Activated CD8-positive, alpha-beta memory T cell treated with anti-CD3 and anti-CD28 coated beads, Interleukin-2, amount 10 ng/mL, durations not matched to agents 7 days and 5 days (primary cell): ENCODE measurements at regions not wholly inside any gene's neighbourhood (a gene's known extent, or its start where the extent isn't known, plus 50 kb on each side); places are given as distances from the start of the nearest gene placed in this dataset.

Experiments
- ATAC-seq: fragments of 150-1000 bp; cut with Tn5 transposase; one replicate; pipeline ENCODE4 v1.10.0; 2021; ENCODE audit warnings: moderate library complexity
- CTCF ChIA-PET: fragments of 350-600 bp; sonication (Branson Sonifier 250); formaldehyde crosslinking; loops from one replicate; lab custom pipeline; 2021; ENCODE audit warnings: antibody characterized with exemption; lab: Charles Lee
- DNase-seq: peaks from one replicate; pipeline ENCODE4 v3.0.0-alpha.2; 2020
- H3K27ac Mint-ChIP-seq: one replicate; pipeline ENCODE4 v1.8.0; 2021; ENCODE audit warnings: mild to moderate bottlenecking, mixed read lengths
- H3K27me3 Mint-ChIP-seq: one replicate; pipeline ENCODE4 v1.8.0; 2021; ENCODE audit warnings: mixed read lengths
- H3K36me3 Mint-ChIP-seq: one replicate; pipeline ENCODE4 v1.8.0; 2021; ENCODE audit warnings: mild to moderate bottlenecking, mixed read lengths
- H3K4me1 Mint-ChIP-seq: one replicate; pipeline ENCODE4 v1.8.0; 2021; ENCODE audit warnings: mixed read lengths
- H3K4me3 Mint-ChIP-seq: one replicate; pipeline ENCODE4 v1.8.0; 2021; ENCODE audit warnings: mild to moderate bottlenecking, moderate library complexity, mixed read lengths
- H3K9me3 Mint-ChIP-seq: one replicate; pipeline ENCODE4 v1.8.0; 2022; ENCODE audit warnings: low read depth, mixed read lengths

DNA sequence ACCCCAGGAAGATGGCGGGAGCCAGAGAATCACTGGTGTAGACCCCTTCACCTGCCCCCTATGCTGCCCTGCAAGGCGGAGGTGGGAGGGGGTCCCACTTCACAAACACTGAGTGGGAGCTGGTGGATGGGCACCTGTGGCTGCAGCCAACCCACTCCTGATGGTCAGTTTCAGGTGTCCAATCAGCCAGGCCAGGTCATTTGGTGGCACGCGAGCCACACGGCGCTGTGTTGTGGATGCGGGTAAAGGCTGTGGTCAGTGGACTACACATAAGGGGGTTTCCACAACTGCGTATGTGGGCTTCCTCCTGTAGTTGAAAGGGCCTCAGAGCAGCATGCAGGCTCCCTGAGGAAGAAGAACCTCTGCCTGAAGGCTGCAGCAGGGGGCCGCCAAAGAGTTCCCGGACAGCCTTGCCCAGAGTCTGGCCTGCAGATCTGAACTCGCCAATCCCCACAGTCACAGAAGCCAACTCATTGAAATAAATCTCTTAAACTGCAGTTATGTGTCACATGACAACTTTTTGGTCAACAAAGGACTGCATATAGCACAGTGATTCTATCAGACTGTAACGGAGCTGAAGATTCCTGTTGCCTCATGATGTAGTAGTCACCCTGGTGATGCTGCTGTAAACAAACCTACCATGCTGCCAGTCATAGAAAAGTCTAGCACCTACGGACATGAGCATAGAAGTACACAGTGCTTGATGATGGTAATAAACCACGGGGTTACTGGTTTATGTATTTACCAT, 284.7 kb upstream of the IRX2 start:
- Mint-ChIP-seq H3K27me3 (no peaks in the 10 kb centered on the region), H3K27ac (no peak overlapping the region), H3K9me3 (peaks cover 6% of the 10 kb centered on the region), H3K4me1 (no peaks in the 10 kb centered on the region), H3K4me3 (no peak overlapping the region), H3K36me3 (no peaks in the 10 kb centered on the region)
- ATAC-seq (no peak), DNase-seq (no peak)
- CTCF ChIA-PET: no interaction called here

- ATAC-seq: no peak
- H3K4me3 Mint-ChIP-seq: no peak overlapping the region
- DNase-seq: no peak
Measured at GRCh38 chr5:3035452-3035851, 284.0 kb upstream of the IRX2 start.

DNA sequence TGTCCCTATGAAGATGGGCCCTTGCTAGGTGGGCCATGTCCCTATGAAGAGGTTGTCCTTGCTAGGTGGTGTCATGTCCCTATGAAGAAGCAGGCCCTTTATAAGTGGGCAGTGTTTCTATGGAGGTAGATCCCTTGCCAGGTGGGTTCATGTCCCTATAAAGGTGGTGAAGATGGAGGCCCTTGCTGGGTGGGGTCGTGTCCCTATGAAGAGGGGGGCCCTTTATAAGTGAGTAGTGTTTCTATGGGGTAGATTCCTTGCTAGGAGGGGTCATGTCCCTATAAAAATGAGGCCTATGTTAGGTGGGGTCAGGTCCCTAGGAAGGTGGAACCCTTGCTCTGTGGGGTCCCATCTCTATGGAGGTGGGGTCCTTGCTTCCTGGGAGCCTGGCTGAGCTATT, 283.4 kb upstream of the IRX2 start:
- H3K9me3 Mint-ChIP-seq: peaks cover 6% of the 10 kb centered on the region
- DNase-seq (no peak), ATAC-seq (no peak)
- CTCF ChIA-PET: no interaction called here
- H3K27me3 Mint-ChIP-seq: no peaks in the 10 kb centered on the region
- H3K36me3 Mint-ChIP-seq: no peaks in the 10 kb centered on the region
- no peak overlapping the region for H3K4me3 Mint-ChIP-seq
- H3K4me1 Mint-ChIP-seq: no peaks in the 10 kb centered on the region
- H3K27ac Mint-ChIP-seq: no peak overlapping the region

More at GRCh38 chr5:3035452-3035851, 284.0 kb upstream of the IRX2 start:
- Mint-ChIP-seq H3K4me1 (no peaks in the 10 kb centered on the region), H3K9me3 (peaks cover 6% of the 10 kb centered on the region), H3K36me3 (no peaks in the 10 kb centered on the region), H3K27me3 (no peaks in the 10 kb centered on the region), H3K27ac (no peak overlapping the region)
- CTCF ChIA-PET: no interaction called here

DNA sequence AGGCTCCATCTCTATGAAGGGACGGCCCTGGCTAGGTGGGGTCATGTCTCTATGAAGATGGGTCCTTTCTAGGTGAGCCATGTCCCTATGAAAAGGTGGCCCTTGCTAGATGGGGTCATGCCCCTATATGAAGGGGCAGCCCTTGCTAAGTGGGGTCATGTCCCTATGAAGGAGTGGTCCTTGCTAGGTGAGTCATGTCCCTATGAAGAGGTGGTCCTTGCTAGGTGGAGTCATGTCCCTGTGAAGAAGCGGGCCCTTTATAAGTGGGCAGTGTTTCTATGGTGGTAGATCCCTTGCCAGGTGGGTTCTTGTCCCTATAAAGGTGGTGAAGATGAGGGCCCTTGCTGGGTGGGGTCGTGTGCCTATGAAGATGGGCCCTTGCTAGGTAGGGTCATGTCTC, 283.0 kb upstream of the IRX2 start:
- Mint-ChIP-seq H3K36me3 (no peaks in the 10 kb centered on the region), H3K27me3 (no peaks in the 10 kb centered on the region), H3K4me3 (no peak overlapping the region), H3K4me1 (no peaks in the 10 kb centered on the region), H3K27ac (no peak overlapping the region), H3K9me3 (peaks cover 6% of the 10 kb centered on the region)
- DNase-seq: no peak
- CTCF ChIA-PET: no interaction called here
- no peak for ATAC-seq

DNA sequence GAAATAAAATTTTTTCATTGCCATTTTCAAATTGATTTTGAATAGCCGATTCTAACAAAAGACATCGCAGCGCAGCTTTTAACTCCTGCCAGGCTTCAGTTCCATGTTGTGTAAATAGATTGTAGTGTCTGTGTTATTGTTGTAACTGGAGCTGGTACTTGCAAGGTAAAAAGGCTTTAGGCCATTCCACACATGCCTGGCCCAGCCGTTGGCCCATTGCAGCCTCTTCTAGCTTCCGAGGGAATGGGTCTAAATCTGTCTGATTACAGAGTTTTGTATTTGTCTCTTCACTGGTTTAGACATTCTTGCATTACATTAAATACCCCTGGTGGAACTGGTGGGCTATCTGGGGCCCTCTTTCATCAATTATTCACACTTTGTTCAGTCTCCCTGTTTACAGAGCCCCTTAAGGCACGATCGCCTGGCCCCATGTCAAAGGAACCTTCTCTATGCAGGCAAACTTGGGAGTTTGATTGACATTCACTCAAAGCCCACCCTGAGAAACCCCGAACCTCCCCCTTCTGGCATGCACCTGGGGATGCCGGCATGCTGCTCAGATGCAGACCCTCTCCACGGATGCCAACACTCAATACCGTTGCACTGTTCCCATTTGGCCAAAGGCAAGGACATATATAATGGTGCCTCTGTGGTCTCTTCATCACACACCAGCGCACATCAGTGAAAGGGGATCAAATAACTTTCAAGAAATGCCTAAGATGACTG, 281.7 kb upstream of the IRX2 start:
- Mint-ChIP-seq H3K27ac (no peak overlapping the region), H3K9me3 (peaks cover 8% of the 10 kb centered on the region)
- CTCF ChIA-PET: no interaction called here

DNA sequence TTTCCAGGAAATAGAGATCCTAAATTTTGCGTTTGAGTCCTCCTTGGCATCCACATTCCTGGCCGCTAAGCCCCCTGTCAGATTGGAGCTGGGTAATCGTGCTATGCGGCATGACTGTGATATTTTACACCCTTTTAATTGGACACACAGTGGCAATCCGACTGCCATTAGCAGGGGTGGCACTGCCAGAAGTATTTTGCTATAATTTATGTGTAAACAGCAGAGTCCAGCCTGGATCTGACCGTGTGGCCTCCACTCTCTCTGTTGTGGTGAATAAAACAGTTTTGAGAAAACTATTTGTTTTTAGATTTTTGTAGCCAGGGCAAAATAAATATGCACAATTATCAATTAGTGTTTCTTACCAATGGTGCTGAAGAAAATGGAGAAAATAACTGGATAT, 281.0 kb upstream of the IRX2 start:
- Mint-ChIP-seq H3K4me1 (no peaks in the 10 kb centered on the region), H3K36me3 (peaks cover 1% of the 10 kb centered on the region), H3K9me3 (peaks cover 8% of the 10 kb centered on the region), H3K27ac (no peak overlapping the region), H3K4me3 (no peak overlapping the region), H3K27me3 (no peaks in the 10 kb centered on the region)
- no peak for ATAC-seq
- CTCF ChIA-PET: no interaction called here
- no peak for DNase-seq

More for the DNA sequence above, 281.7 kb upstream of the IRX2 start:
- H3K4me3 Mint-ChIP-seq: no peak overlapping the region
- H3K4me1 Mint-ChIP-seq: no peaks in the 10 kb centered on the region
- ATAC-seq (no peak), DNase-seq (no peak)
- no peaks in the 10 kb centered on the region for H3K27me3 Mint-ChIP-seq
- H3K36me3 Mint-ChIP-seq: peaks cover 1% of the 10 kb centered on the region

DNA sequence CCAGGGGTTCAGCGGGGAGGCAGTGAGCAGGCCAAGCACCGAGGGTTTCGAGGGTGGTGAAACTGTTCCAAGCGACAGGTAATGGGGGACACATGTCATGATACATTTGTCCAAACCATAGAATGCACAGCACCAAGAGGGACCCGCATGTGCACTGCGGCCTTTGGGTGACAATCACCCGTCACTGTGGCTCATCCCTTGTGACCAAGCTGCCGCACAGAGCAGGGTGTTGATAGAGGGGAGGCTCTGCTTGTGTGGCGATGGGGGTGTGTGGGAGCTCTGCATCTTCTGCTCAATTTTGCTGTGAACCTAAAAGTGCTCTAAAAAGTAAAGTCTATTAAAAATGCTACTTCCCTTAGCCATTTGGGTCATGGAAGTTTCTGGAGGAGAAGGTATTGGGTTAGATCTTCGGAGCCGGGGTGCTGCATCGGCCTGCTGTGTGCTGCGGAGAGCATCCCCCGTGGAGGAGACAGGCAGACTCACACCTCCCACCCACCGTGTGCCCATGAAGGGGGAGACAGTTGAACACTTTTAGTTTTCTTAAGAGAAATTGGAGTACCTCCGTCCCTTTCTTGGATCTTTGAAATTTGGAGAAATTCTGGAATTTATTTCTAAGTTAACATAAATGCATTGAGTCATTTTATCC, 280.4 kb upstream of the IRX2 start:
- no peaks in the 10 kb centered on the region for H3K27me3 Mint-ChIP-seq
- no peak for ATAC-seq
- no peaks in the 10 kb centered on the region for H3K4me1 Mint-ChIP-seq
- H3K9me3 Mint-ChIP-seq: peaks cover 8% of the 10 kb centered on the region
- CTCF ChIA-PET: no interaction called here
- H3K4me3 Mint-ChIP-seq: no peak overlapping the region
- no peak for DNase-seq
- H3K36me3 Mint-ChIP-seq: peaks cover 1% of the 10 kb centered on the region
- no peak overlapping the region for H3K27ac Mint-ChIP-seq

GRCh38 chr5:3030511-3031165, 279.2 kb upstream of the IRX2 start:
- H3K4me1 Mint-ChIP-seq: no peaks in the 10 kb centered on the region
- no peak for ATAC-seq
- H3K27me3 Mint-ChIP-seq: no peaks in the 10 kb centered on the region
- H3K4me3 Mint-ChIP-seq: no peak overlapping the region
- no peak for DNase-seq
- CTCF ChIA-PET: no interaction called here
- H3K27ac Mint-ChIP-seq: no peak overlapping the region
- H3K36me3 Mint-ChIP-seq: peaks cover 1% of the 10 kb centered on the region
- peaks cover 8% of the 10 kb centered on the region for H3K9me3 Mint-ChIP-seq

DNA sequence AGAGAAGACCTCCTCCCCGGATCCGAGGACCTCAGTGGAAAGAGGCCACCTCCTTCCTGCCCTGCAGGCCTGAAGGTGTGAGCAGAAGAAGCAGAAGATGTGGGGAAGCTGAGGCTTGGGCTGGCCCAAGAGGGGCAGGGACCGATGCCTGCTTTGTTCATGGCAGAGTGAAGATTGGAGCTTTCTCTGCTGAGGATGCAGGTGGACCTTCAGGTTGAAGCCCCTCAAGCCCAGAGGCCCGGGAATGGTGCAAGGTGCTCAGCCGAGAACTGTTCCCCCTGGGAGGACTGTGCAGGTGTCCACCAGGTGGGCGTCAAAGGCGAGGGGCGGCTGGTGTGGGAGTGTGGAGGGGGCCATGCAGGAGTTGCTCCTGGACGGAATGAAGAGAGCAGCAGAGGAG, 277.9 kb upstream of the IRX2 start:
- no peak for DNase-seq
- peaks cover 1% of the 10 kb centered on the region for H3K36me3 Mint-ChIP-seq
- H3K4me1 Mint-ChIP-seq: no peaks in the 10 kb centered on the region
- H3K27me3 Mint-ChIP-seq: no peaks in the 10 kb centered on the region
- H3K9me3 Mint-ChIP-seq: peaks cover 8% of the 10 kb centered on the region
- H3K4me3 Mint-ChIP-seq: no peak overlapping the region
- H3K27ac Mint-ChIP-seq: no peak overlapping the region
- no peak for ATAC-seq
- CTCF ChIA-PET: no interaction called here

- H3K4me3 Mint-ChIP-seq: no peak overlapping the region
- ATAC-seq (no peak), DNase-seq (no peak)
- H3K36me3 Mint-ChIP-seq: peaks cover 1% of the 10 kb centered on the region
- H3K4me1 Mint-ChIP-seq: no peaks in the 10 kb centered on the region
- H3K9me3 Mint-ChIP-seq: peaks cover 8% of the 10 kb centered on the region
- H3K27me3 Mint-ChIP-seq: no peaks in the 10 kb centered on the region
- H3K27ac Mint-ChIP-seq: no peak overlapping the region
- CTCF ChIA-PET: no interaction called here
Measured at GRCh38 chr5:3027866-3028635, 276.6 kb upstream of the IRX2 start.

DNA sequence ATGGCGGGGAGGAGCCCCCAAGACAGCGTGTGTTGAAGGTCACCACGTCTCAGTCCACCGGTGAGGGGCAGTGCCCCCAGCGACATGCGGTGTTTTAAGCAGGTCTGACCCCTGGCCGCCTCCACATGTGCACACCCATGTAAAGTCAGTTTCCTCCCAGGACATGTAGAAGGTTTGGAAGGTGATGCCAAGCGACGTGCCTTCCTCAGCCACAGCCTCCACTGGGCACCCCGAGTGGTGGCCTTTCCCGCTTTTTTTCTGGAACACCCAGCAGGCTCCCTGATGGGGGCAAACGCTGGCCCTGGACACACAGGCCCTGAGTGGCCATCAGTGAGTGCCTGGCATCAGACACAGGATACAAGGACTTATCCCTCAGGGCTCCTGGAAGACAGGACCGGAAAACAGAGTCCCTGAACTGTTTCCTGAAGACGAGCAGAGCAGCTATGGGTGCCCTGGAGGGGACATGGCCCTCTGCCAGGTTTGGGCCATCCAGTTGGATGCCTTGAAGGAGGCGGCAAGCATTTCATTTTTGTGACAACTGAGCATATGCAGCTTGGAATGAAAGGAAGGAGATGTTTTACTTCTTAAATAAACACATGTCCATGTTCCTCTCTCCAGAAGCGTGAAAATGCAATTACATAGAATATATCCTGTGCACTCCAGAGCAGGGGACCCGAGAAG, 275.8 kb upstream of the IRX2 start:
- Mint-ChIP-seq H3K4me1 (no peaks in the 10 kb centered on the region), H3K36me3 (peaks cover 1% of the 10 kb centered on the region), H3K4me3 (no peak overlapping the region), H3K9me3 (peaks cover 8% of the 10 kb centered on the region), H3K27ac (no peak overlapping the region), H3K27me3 (no peaks in the 10 kb centered on the region)
- CTCF ChIA-PET: no interaction called here
- no peak for DNase-seq
- no peak for ATAC-seq

GRCh38 chr5:3026651-3027050, 275.2 kb upstream of the IRX2 start:
- ATAC-seq (no peak), DNase-seq (no peak)
- Mint-ChIP-seq H3K27me3 (no peaks in the 10 kb centered on the region), H3K4me3 (no peak overlapping the region), H3K4me1 (no peaks in the 10 kb centered on the region), H3K9me3 (peaks cover 8% of the 10 kb centered on the region), H3K36me3 (peaks cover 1% of the 10 kb centered on the region), H3K27ac (no peak overlapping the region)
- CTCF ChIA-PET: no interaction called here
